Thyroid gland (tissue), 4 donors: ENCODE measurements at regions not wholly inside any gene's neighbourhood (a gene's known extent, or its start where the extent isn't known, plus 50 kb on each side); places are given as distances from the start of the nearest gene placed in this dataset.

Source experiments
- POLR2A ChIP-seq, 2 donors: fragments of 450-650 bp; IDR thresholded peaks; one replicate each; pipeline ENCODE4 v1.6.1; 2017; ENCODE audit warnings: antibody characterized with exemption in 2 of 2, mild to moderate bottlenecking in 2 of 2, moderate library complexity in 1 of 2
- TF ChIP-seq, protein P1 (sequence below), 6 experiments: fragments of 200-600 bp in 3 of 6; fragments of 450-650 bp in 3 of 6; sonication (generic) in 3 of 6; IDR thresholded peaks; one replicate each; pipeline ENCODE4 v1.5.1; 2016 to 2019; ENCODE audit warnings: antibody characterized with exemption in 6 of 6, mild to moderate bottlenecking in 2 of 6, inconsistent platforms in 1 of 6, moderate library complexity in 1 of 6

GRCh38 chr5:160507221-160507721 lies 85.6 kb downstream of the PTTG1 start:
- TF ChIP-seq, protein P1, sequence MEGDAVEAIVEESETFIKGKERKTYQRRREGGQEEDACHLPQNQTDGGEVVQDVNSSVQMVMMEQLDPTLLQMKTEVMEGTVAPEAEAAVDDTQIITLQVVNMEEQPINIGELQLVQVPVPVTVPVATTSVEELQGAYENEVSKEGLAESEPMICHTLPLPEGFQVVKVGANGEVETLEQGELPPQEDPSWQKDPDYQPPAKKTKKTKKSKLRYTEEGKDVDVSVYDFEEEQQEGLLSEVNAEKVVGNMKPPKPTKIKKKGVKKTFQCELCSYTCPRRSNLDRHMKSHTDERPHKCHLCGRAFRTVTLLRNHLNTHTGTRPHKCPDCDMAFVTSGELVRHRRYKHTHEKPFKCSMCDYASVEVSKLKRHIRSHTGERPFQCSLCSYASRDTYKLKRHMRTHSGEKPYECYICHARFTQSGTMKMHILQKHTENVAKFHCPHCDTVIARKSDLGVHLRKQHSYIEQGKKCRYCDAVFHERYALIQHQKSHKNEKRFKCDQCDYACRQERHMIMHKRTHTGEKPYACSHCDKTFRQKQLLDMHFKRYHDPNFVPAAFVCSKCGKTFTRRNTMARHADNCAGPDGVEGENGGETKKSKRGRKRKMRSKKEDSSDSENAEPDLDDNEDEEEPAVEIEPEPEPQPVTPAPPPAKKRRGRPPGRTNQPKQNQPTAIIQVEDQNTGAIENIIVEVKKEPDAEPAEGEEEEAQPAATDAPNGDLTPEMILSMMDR (IDR thresholded peaks at IDR 0.05), result no peak
- TF ChIP-seq POLR2A (IDR thresholded peaks at IDR 0.05), result no peak
